Ramos (cell line): ENCODE measurements at regions not wholly inside any gene's neighbourhood (a gene's known extent, or its start where the extent isn't known, plus 50 kb on each side); places are given as distances from the start of the nearest gene placed in this dataset.
"Not testable (repeated sequence)": the region's sequence is repeated elsewhere in the genome, so short reads cannot be mapped to it uniquely, and the experiment has no call there.

Experiments used
- in situ Hi-C: fragments of 300-500 bp; cut with MboI; formaldehyde crosslinking; loops from one replicate; pipeline ENCODE4 v1.14.3; 2022; ENCODE audit warnings: low sequenced_read_pairs; ENCODE audit not compliant: unreplicated experiment

DNA sequence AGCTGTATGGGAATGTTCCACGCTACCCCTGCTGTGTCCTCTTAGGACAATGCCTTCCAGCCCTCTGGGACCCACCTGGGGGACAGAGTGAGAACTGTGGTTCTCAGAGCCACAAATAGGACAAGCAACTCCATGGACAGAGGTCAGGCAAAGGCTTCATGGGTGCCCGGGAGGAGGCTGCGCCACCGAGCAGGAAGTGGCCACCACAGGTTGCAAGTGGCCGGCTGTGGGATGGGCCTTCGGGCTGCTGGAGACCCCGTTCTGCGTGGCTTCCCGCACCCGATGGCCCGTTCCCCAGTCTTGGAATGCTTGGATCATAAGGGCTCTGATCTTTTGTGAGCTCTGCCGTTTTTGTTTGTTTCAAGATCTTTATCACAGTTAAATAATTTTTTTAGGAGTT lies 118.8 kb downstream of the BOD1 start:
- in situ Hi-C loops = no loop called here

DNA sequence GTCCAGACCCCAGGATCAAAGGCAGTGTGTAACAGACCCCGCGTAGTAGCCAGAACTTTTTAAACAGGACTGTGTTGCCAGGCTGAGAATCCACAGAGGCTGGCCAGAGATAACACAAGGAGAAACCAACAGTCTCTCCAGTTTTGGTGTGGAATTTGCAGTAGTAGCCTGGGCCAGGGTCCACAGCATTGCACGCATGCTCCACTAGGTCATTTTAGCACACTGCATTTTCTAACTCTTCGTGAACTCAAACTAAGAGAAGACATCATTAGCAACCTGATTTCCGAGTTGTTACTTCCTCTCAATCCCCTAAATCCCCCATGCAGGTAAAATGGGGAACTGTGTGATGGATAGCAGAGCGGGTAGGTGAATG lies 119.6 kb downstream of the BOD1 start:
- in situ Hi-C loops = no loop called here

DNA sequence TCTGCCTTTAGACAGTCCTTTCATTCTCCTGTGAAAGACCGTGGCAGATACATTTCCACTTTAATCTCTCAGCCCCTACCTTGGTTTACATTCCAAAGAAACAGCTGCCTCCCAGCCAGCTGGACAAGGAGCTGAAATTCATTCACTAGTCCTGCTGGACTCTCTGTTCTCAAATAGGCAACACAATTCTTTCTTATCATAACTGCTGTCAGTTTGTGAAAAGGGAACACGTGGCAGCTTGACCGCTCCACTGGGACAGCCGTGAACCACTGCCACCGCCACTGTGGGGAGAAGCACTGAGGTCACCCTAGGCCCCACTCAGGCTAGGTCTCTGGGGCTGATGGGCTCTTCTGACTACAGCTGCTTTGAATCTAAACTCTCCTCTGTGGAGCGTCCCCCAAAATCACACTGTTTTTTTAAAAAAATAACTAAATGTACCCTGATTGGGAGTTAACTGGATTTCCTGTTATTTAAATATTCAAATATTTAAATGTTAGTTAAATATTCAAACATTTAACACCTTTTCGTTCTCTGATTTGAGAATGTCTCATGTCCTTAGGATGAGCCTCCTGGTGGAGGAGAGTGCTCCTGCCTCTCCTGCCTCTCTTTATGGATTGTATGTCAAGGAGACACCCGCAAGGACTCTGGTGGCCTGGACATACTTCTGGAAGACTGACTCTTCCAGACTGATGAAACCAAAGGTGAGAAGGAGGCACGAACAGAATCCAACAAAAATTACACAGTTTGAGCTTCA lies 120.1 kb downstream of the BOD1 start:
- in situ Hi-C loops = no loop called here

DNA sequence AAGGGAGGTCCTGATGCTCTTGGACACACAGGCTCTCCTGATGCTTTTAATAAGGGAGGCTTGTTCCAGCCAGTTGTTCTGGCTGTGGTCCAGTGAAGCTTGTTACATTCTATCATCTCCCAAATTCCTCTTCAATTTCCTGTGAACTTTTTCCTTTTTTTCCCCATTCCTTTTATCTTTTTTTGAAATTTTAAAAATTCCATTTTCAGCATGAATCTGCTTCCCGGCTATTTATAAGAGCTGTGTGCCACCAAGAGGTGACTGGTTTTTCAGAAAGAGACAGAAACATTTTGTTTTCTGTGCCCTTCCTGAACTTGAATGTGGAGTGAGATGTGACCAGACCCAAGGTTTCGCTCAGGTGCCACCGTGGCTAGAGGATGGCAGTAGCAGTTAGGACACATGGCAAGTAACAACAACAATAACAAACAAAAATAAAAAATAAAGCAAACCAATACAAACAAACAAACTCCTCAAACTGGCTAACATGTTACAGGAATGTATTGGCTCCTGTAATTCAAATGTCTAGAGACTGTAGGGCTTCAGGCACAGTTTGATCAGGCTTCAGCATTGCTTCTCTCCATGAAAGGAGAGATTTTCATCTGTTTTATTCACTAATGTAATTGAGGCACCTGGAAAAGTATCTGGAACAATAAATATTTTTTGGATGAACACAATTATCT lies 121.1 kb downstream of the BOD1 start:
- in situ Hi-C loops = no loop called here

DNA sequence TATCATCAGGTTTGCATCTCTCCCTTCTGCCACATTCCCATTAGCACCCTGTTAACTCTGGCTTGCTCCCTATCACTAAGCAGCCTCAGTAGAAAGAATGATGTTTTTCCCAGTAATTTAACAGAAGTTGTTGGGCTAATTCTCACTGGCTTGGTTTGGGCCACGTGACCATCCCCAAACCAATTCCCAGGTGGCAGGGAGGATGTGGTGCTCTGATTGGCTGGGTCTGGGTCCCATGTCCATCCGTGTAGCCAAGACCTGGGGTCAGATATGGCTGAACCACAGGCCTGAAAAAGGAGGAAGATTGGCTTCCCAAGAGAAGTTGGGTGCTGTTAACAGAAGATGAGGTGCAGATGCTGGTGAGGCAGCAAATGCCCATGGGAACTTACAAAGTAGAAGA lies 122.0 kb downstream of the BOD1 start:
- in situ Hi-C loops = no loop called here

GRCh38 chr5:173493846-173494245 lies 122.6 kb downstream of the BOD1 start:
- in situ Hi-C loops = no loop called here

GRCh38 chr5:173493040-173493439 lies 123.4 kb downstream of the BOD1 start:
- in situ Hi-C loops = no loop called here

DNA sequence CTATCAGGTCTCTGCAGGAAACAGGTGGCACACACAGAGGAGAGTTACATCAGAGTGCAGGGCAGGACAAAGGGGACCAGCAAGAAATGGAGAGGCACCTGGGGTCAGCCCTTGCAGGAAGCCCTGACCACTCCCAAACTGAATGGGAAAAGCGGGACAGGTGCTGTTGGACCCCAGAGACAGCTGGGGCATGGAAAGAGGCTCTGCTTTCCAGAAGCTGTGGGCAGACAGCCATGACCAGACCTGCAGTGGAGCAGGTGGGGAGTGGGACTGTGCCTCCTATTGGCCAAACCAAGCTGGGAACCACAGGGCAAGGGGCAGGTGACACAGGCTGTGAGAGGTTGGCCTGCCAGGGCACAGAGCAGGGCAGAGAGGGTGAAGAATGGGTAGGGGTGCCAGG lies 125.8 kb downstream of the BOD1 start:
- in situ Hi-C loops = no loop called here

GRCh38 chr5:173488144-173488543 lies 128.3 kb downstream of the BOD1 start:
- in situ Hi-C loops = no loop called here

DNA sequence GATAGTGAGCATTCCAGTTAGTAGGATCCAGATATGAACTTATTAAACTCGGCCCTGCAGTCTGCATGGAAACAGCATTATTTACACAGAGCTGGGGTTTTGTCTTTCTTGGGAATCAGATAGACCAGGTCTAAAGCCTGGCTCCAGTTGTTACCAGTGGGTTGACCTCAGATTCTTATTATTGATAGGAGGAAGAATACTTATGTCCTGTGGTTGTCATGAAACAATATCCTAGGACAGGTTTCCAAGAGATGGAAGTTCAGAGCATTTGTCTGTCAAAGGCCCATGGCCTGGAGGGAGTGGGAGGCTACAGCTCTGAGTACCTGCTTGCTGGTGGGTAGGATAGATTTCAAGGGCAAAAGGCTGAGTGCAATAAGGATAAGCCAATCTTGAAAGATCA lies 129.2 kb downstream of the BOD1 start:
- in situ Hi-C loops = no loop called here

GRCh38 chr5:173486355-173487225 lies 129.9 kb downstream of the BOD1 start:
- in situ Hi-C loops = no loop called here

DNA sequence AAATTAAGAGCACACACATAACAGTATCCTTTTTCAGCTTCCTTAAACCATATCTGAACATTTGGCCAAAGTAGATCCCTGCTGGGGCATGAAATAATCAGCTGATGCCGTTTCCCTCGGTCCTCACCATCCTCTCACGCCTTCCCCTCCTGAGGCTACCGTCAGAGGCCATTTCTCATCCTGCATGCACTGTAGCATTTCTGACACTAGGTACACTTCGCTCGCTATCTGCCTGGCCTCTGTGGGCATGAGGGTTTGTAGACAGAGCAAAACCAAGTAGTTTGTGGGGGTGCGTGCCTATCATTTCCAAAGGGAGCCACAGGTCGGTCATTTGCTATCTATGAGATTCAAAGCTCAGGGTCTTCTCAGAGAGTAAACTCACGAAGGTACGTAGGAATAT lies 131.9 kb downstream of the BOD1 start:
- in situ Hi-C loops = no loop called here

GRCh38 chr5:173483599-173483998 lies 132.9 kb downstream of the BOD1 start:
- in situ Hi-C loops = not testable (repeated sequence)

DNA sequence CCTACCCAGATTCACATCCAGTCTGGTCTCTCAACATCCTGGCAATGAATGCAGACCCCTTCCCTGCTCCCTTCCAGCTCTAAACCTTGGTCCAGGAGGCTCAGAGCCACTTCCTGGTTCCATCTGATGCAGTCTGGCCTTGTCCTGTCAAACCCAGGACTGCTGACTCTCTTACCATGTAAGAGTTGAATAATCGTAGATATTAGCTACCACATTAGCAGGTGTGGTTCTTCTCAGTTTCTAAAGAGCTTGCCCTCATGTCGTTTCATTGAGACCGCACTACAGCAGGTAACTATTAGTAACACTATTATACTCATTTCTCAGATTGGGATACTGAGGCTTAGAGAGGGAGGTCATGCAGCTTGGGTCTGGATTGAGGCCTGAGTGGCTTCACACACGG lies 133.3 kb downstream of the BOD1 start:
- in situ Hi-C loops = no loop called here

- in situ Hi-C loops = no loop called here
These were observed 134.6 kb downstream of the BOD1 start for GRCh38 chr5:173481821-173482220.

DNA sequence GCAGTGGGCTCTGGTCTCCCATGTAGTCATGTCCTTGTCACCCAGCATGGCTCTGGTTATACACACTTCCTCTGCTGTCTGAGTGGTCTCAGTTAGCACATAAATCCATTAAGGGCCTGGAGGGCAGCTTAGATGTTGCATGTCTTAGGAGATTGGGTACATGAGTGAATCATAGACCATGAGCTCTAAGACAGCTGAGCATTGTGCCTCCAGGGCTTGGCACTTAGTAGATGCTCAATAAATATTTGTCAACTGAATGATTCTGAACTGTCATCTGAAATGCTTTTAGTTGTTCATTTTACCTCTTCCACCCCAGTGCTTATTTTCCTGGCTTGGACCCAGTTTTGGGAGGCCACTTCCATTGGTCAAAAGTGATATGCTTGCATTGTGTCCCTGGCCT lies 135.6 kb downstream of the BOD1 start:
- in situ Hi-C loops = no loop called here

- in situ Hi-C loops = no loop called here
These were observed 136.7 kb downstream of the BOD1 start for GRCh38 chr5:173479711-173480110.

GRCh38 chr5:173477345-173478040 lies 139.0 kb downstream of the BOD1 start:
- in situ Hi-C loops = no loop called here

DNA sequence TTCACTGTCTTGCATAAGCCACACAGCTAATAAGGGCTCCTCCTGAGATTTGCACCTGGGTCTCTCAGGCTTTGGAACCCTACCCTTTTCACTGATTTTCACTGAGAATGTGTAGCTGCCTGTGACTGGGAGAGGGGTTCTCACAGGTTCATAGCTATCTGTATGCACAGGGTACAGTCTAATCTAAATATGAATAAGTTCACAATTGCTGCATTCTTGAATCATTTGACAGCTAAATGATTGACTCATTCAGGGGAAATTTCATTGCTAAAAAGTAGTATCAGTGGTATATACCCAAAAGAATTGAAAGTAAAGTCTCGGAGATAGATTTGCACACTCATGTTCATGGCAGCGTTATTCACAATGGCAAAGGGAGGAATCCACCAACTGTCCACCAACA lies 140.7 kb downstream of the BOD1 start:
- in situ Hi-C loops = no loop called here

DNA sequence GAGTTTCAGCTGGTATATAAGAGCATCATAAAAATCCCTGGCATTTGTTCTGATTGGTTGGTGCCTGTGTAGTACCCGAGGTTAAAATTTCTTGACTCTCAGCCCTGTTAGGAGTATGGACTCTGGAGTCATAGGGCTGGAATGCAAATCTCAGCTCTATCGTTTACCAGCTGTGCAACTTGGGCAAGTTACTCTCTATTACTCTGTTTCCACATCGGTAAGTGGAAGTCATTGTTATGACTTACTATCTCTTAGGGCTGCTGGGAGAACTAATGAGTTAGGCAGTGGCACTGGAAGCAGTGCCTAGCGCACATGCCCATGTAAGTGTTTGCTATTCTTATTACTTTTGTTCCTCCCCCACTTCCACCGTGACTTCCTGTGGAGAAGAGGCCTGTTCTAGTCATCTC lies 141.6 kb downstream of the BOD1 start:
- in situ Hi-C loops = no loop called here

DNA sequence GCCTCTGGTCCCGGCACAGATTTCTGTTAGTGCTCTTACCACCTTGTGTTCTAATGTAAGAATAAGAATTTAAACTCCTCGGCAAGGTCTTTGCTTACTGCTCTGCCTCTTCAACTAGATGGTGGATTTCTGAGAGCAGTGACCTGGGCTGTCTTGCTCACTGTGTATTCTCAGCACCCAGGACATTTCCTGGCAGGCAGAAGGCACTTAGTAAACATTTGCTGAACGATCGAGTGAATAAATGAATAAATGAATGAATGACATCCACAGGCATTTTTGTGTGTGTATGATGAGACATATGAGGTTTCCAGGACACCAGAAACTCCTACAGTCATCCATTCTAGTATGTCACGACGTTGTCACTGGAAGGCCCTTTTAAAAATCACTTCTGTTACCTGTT lies 143.2 kb downstream of the BOD1 start:
- in situ Hi-C loops = no loop called here
